ENCODE measurements at regions not wholly inside any gene's neighbourhood (a gene's known extent, or its start where the extent isn't known, plus 50 kb on each side); places are given as distances from the start of the nearest gene placed in this dataset.
A peak's percentile ranks its signal among the peaks of the same experiment; 100 is the strongest.

DNA sequence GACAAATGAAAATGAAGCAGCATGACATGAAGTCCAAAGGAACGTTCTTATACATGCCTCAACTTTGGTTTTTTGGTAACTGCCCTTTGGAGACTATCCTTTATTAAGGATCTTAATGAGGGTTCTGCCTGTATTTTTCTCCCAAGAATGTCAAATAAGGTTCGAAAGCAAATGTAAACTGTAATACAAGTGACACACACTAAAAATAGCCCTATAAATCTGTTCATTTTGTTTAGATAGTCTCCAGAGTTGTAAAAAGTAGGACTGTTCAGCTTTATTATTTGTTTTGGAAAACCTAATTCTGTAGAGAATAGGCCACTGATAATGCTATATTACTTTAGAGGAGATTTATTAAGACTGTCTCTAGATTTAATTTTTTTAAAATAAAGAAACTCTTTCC lies 80.5 kb upstream of the CDIN1 start:
- no peak for DNase-seq

DNA sequence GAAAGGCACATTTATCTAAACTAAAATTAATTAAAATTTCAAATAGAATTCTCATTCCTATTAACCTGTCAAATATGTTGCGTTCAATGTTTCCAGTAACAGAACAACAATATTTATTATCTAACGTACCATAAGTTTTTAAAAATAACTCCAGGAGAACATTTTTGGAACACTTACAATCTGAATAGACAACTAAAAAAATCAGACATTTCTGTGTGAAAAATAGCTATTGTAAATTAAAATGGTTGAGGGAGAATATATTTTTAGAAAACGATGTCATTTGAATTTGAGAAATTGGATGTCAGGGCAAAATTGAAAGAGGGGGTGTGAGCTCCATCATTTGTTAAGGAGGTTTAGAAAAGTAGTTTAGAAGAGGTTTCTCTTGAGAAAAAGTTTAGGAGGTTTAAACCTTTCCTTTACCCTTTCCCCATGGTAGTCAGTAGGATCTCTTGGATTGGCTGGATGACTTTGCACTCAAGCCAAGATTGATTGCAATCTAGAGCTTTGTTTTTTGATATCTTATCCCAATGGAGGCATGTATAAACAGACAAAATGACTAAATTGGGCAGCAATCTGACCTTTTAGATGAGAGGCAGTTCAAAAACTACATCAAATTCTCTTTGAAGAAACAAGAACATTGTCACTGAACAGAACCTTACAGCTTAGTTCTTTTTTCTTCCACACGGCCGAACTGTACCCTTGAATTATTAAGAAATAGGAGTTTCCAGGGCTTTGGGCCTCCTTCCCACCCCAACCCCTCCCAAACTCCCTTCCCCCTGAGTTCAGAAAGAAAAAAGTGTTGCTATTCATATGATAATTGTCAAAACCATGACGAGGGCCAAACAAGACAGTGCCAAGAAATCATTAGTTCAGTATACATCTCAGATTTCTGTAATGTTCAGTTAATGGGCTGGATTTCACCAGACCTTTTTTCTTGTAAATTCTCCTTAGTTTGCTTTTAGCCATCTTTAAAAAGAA lies 79.7 kb upstream of the CDIN1 start:
- no peak for DNase-seq

DNA sequence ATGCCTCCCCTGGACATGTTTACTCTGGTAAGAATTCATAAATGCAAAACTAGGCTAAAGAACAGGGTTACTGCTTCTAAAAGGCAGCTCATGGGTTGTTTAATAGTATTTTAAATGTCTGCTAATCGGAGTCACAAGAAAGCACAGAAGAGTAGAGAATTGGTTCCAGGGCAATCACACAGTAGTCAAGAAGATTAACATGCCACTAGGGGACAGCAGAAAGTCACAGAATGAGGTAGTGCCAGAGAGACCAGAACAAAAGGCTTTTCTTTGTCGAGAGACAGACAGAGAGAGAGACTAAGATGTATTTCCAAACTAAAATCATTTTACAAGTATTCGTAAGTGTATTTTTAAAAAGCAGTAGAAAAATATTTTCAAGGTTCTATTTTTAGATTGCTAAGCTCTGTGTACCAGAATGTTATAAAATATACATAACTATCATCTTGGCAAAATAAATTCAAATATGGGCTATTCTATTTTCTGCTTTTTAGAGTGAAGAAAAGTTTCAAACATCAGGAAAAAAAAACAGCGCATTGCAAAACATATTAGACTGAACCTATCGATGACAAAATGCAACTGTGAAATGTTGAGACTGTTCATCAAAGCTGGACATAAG lies 78.3 kb upstream of the CDIN1 start:
- peak; percentile 90 for DNase-seq

DNA sequence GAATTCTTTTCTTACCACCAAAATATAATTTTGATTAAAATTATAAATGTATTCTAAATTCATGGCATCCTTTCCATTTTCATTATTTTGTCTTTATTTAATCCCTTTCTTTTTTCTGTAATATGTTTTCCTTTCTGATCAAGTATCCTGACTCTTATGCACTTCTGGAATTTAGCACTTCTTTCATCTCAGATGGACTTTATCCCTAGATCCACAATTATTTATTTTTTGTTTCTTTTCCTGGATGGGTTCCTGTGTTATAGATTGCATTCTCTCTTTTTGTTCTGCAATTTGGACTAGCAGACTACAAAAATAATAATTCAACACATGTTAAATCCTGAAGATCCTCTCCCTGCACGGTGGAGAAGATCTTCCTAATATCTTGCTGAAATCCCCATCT lies 76.9 kb upstream of the CDIN1 start:
- no peak for DNase-seq

DNA sequence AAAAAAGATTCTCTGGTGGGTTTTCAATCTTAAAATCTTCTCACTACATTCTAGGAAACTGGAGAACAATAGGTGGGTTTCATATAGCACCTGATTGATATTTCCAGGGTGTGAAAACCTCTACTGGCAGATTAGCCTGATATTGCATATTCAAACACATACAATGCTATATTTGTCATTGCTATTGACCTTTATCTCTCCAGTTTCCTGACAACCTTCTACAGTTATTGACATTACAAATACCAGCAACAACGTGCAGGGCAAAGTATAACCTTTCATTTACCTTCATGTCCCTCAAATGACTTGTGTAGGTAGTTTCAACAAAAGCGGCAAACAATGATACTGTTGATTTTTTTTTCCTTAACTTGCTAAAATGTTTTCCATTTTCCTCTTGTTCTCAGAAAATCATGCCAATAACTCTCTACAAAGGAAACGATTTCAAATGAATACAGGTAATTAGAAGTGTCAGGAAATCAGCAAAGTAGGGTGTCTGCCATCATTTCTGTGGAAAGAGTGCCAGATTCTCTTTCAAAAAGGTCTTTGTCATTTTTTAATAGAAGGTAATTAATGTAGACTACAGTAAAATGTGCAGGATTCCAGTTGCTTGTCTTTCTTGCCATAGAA lies 72.6 kb upstream of the CDIN1 start:
- no peak for DNase-seq

DNA sequence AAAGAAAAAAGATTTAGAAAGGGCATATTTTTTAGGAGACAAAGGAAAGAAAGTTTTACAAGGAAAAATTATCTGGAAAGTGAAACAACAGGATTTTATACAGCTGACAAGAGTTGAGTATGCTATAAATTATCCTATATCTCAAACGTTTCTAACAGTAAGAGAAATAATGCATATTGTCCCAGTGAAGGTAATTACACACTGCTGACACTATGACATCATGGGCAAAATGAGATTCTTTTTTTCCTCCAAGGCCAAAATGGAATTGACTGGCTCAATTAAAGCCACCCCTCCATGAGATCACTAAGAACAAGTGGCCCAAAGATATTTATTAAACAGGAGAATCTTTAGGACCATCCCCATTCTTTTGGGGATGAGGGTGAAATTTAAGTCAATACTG lies 72.0 kb upstream of the CDIN1 start:
- DNase-seq: no peak

DNA sequence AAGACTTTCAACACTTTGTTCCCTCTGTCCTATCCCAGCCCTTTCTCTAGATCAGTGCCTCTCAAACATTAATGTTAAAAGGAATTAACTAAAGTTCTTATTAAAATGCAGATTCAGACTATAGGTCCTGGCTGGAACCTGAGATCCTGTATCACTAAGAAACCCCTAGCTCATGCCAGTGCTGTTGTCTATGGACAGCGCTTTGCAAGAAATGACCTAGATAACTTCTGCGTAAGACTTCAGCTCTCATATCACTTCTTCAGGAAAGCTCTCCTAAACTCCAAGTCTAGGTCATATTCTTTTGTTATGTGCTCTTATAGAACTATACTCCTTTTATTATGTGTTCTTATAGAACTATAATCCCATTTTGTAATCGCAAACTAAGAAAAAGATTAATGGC lies 67.8 kb upstream of the CDIN1 start:
- no peak for DNase-seq

DNA sequence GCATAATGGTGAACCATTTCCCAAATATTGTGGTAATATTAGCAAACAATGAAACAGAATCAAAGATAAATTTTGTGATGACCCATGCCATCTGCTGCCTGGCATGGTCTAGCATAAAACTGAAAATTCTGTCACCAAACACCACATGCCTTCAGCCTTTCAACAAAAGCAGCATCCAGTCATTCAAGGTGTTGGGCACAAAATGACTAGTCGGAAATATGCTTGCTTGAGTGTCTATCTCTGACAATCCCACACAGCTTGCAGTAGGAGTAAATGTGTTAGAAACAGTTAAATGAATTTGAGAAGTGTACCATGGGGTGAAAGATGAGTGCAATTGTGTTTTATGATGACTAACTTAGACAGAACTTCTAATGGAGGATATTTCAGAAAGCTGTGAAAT lies 61.7 kb upstream of the CDIN1 start:
- no peak for DNase-seq

DNA sequence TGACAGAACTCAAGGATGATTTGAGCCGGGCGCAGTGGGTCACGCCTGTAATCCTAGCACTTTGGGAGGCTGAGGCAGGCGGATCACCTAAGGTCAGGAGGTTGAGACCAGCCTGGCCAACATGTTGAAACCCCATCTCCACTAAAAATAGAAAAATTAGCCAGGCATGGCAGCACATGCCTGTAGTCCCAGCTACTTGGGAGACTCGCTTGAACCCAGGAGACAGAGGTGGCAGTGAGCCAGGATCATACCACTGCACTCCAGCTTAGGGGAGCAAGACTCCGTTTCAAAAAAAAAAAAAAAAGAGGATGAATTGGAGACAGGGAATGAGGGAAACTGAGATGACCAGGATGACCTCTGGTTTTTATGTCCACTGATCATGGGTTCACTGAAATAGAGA lies 60.4 kb upstream of the CDIN1 start:
- DNase-seq: no peak

DNA sequence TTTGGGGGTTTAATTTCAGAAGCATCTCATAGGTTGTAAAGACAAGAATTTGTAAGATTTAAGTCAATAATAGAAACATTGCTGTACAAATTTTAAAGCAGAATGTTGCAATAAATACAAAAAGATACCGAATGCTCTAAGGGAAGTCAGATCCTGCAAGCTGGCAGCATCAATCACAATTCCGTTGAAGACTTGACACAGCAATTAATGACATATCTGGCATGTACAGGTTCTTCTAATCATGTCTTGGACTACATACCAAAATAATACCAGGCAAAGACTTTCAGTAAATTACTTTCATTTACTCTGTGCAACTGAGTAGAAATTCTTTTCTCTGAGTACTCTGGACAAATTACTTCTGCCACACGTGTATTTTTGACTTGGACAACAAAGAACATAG lies 54.0 kb upstream of the CDIN1 start:
- no peak for DNase-seq

DNA sequence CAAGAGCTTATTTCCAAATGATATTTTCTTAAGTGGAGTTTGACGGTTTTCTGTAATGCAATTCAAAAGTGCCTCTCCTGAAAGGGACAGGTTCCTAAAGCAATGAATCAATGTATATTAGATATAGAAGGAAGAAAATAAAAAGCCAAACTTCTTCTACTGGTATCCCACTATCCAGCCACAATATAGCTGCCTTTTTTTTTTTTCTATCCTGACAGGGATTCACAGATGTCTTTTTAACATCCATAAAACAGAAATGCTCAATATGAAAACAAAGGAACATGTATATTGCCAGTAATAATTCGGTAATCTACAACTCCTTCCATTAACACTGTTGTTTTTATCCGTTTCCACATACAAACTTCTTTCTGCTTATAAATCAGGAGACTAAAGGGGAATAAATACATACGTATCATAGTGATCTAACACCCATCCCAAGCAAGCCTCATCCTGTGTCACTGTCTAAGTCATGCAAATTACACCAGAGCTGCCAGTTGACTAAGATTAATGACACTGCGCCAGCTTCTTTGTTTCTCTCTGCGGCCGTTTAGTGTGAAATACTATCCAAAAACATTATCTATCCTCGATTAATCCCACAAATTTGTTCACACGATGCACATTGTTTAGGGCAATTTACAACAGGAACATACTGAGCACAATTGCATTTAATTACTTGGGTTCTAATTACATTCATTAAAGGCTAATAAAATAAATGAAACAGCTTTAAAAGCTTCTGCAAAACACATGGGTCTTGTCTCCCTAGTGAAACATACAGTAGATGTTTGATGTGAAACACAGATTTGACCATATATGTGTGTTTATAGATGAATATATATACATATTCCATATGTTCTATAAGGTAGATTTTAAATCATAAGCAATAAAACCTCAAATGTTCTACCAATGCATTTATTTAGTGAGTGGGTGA lies 51.9 kb upstream of the CDIN1 start:
- DNase-seq: no peak

DNA sequence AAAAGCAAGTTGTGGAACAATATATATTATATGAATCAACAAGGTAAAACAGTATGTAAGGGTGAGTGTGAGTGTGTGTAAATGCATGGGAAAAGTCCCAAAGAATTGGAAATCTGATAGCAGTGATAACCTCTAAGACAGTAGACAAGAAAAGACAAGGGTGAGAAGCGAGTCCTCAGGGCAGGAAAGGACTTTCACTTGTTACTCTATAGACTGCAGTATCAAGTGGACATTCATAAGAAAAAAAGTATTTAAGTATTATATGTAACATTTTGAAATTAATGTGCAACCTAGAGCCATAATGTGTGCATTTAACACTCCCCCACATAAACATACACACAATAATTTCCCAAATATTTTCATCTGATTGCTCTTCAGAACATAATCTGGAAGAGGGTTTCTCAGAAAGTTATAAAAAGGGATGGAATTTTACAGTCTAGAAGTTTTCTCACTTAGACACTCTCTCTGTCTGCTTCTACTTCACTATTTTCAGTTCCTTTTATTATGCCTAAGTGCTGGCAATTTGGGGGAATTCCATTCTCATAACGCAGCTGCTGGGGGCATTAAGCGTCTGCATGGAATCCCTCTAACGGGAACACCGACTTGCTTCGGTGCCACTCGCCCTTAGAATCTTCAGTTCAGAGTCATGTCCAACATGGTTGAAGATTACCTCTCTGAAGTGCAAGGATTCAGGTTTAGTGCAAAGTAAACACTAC lies 50.0 kb upstream of the CDIN1 start:
- DNase-seq: no peak

Data from OCI-M1 (cell line).